ENCODE measurements at regions not wholly inside any gene's neighbourhood (a gene's known extent, or its start where the extent isn't known, plus 50 kb on each side); places are given as distances from the start of the nearest gene placed in this dataset.

GRCh38 chr2:38146275-38146906 is 70.4 kb upstream of the CYP1B1 start (continued):
- TF ChIP-seq RBBP5 (IDR thresholded peaks at IDR 0.05; ENCODE audit: borderline replicate concordance, insufficient read depth, low read length, poor library complexity, severe bottlenecking): peak; percentile 37
- no peak for TF ChIP-seq BMI1 (IDR thresholded peaks at IDR 0.05; ENCODE audit: low read length)
- TF ChIP-seq SREBF2 (CRISPR knock-in tag; IDR thresholded peaks at IDR 0.05): no peak
- TF ChIP-seq MIER1 (IDR thresholded peaks at IDR 0.05; ENCODE audit: low read depth): no peak
- TF ChIP-seq ZBTB12 (CRISPR knock-in tag; IDR thresholded peaks at IDR 0.05): no peak
- no peak for TF ChIP-seq YBX1 (IDR thresholded peaks at IDR 0.05)
- TF ChIP-seq BHLHE40 (IDR thresholded peaks at IDR 0.05; ENCODE audit: low read length): peak; percentile 52; the same call in 1 of the 2 replicates
- peak; percentile 45 for TF ChIP-seq MEIS2 (IDR thresholded peaks at IDR 0.05; ENCODE audit: partially characterized antibody)
- 0 out of 2 replicates have a peak, but pooled peaks have one; percentile 27 for TF ChIP-seq BRD4 (IDR thresholded peaks at IDR 0.05)
- TF ChIP-seq PRPF4 (IDR thresholded peaks at IDR 0.05; ENCODE audit: insufficient read depth, low read depth, low read length, poor library complexity, severe bottlenecking): no peak
- no peak for TF ChIP-seq TBP (optimal IDR thresholded peaks at IDR 0.05; ENCODE audit: low read depth, low read length)
- TF ChIP-seq CREB3L1 (IDR thresholded peaks at IDR 0.05; ENCODE audit: borderline replicate concordance, low read depth): no peak
- no peak for TF ChIP-seq ZNF134 (CRISPR knock-in tag; conservative IDR thresholded peaks at IDR 0.05)
- no peak for TF ChIP-seq NCOA6 (IDR thresholded peaks at IDR 0.05)
- no peak for TF ChIP-seq MYC (IDR thresholded peaks at IDR 0.05; ENCODE audit: low read depth, low read length)
- no peak for TF ChIP-seq MYC (CRISPR knock-in tag; IDR thresholded peaks at IDR 0.05; ENCODE audit: borderline replicate concordance, low read depth)
- no peak for TF ChIP-seq YY1 (IDR thresholded peaks at IDR 0.05; ENCODE audit: borderline replicate concordance in 1 of 3, control insufficient read depth in 1 of 3, extremely low read depth in 1 of 3, insufficient read depth in 3 of 3, insufficient read length in 1 of 3, insufficient replicate concordance in 2 of 3, low read depth in 1 of 3, low read length in 2 of 3)
- no peak for TF ChIP-seq HNRNPK (IDR thresholded peaks at IDR 0.05; ENCODE audit: low read depth, low read length, poor library complexity, severe bottlenecking)
- TF ChIP-seq RBM15 (IDR thresholded peaks at IDR 0.05; ENCODE audit: insufficient read depth, low read length): no peak
- no peak for TF ChIP-seq HDAC8 (tag; IDR thresholded peaks at IDR 0.05)
- TF ChIP-seq RBM25 (IDR thresholded peaks at IDR 0.05; ENCODE audit: low read depth, low read length, severe bottlenecking): no peak
- no peak for TF ChIP-seq ELF1 (tag; IDR thresholded peaks at IDR 0.05)
- TF ChIP-seq CBX5 (IDR thresholded peaks at IDR 0.05; ENCODE audit: borderline replicate concordance, low read depth): no peak
- TF ChIP-seq DMBX1 (CRISPR knock-in tag; IDR thresholded peaks at IDR 0.05; ENCODE audit: borderline replicate concordance): peak; percentile 13; the same call in 1 of the 2 replicates
- TF ChIP-seq HBP1 (CRISPR knock-in tag; IDR thresholded peaks at IDR 0.05): no peak
- TF ChIP-seq THRAP3 (IDR thresholded peaks at IDR 0.05; ENCODE audit: borderline replicate concordance): no peak

All from K562 (cell line).